Adrenal gland (tissue), 5 donors: ENCODE measurements at regions not wholly inside any gene's neighbourhood (a gene's known extent, or its start where the extent isn't known, plus 50 kb on each side); places are given as distances from the start of the nearest gene placed in this dataset.

Experiments used
- CTCF ChIP-seq, 6 experiments: fragments of 450-650 bp in 4 of 6; fragments of 200-600 bp in 2 of 6; sonication (generic) in 1 of 6; IDR thresholded peaks; 1 replicate in 5 of 6; 2 replicates in 1 of 6; pipeline versions ENCODE4 v1.5.1 to v1.8.0; 2016 to 2021; ENCODE audit warnings: antibody characterized with exemption in 6 of 6, mild to moderate bottlenecking in 2 of 6, moderate library complexity in 1 of 6
- POLR2A ChIP-seq, 2 donors: fragments of 450-650 bp; IDR thresholded peaks; one replicate each; pipeline ENCODE4 v1.6.1; 2017; ENCODE audit warnings: antibody characterized with exemption in 2 of 2, mild to moderate bottlenecking in 2 of 2, moderate library complexity in 1 of 2
- donor health status: DM: no; HTN: no; CAD: no.

GRCh38 chr7:110612680-110613079 is 478.2 kb upstream of the LRRN3 start:
- no peak for TF ChIP-seq CTCF (IDR thresholded peaks at IDR 0.05)
- no peak for TF ChIP-seq POLR2A (IDR thresholded peaks at IDR 0.05)
